ENCODE measurements at regions not wholly inside any gene's neighbourhood (a gene's known extent, or its start where the extent isn't known, plus 50 kb on each side); places are given as distances from the start of the nearest gene placed in this dataset.

DNA sequence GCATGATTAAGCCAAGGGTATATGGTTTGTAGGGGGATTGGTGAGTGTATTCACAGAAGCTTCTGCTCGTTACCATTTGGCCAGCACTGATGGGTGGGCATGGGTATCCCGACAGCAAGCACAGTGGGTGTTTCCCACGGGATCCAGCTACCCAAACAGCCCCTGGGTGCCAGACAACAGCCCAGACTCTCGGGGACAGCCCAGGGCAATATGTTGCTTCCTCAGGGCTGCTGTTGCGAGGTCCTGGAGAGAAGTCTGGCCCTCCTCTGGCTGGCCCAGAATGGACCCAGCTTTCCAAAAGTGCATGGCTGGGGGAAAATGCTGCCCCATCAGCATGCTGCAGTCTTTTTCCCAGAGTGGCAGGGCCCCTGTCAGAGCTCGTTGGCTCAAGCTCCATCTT lies 247.0 kb downstream of the IRX1 start:
- intact Hi-C loops (cut with DNase I) = no loop called here
- DNase-seq = no peak
- 62 to 81% methylated on average over 5 of the region's 6 CpGs for WGBS, 2 donors
- Histone ChIP-seq H3K36me3 (no peaks in the 10 kb centered on the region), H3K4me3 (replicated peaks in 1 of 3) (no peak overlapping the region), H3K27me3 (no peaks in the 10 kb centered on the region), H3K27ac (no peak overlapping the region), H3K4me1 (peaks cover 12 to 19% of the 10 kb centered on the region in 2 donors), H3K9me3 (no peaks in the 10 kb centered on the region)
- TF ChIP-seq POLR2A (IDR thresholded peaks at IDR 0.05) (no peak), CTCF (IDR thresholded peaks at IDR 0.05) (no peak)

DNA sequence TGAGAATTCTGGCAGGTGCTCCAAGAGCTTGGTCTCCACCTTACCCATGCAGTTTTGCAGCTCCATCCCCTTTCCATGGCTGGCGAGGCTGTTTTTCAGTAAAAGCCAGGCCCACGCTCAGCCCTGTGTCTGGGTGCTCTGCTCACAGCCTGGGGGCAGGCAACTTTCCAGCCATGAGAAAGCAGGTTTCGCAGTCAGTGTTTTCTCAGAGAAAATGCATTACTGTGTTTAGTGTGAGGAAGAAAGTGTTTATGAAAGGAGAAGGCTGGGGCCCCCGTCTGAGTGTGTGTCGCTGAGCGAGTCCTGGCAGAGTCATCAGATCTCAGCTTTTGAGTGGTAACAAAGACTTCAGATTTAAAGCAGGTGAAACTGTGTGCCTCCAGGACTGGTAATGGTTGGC lies 248.1 kb downstream of the IRX1 start:
- peak overlapping the region in 1 of 3 donors; percentile 6 for H3K27ac ChIP-seq
- TF ChIP-seq POLR2A (IDR thresholded peaks at IDR 0.05) (no peak), CTCF (IDR thresholded peaks at IDR 0.05) (no peak)
- DNase-seq = peak; percentile 60 to 64
- H3K9me3 ChIP-seq = no peaks in the 10 kb centered on the region
- no peaks in the 10 kb centered on the region for H3K27me3 ChIP-seq
- H3K4me3 ChIP-seq (replicated peaks in 1 of 3) = no peak overlapping the region
- H3K36me3 ChIP-seq = no peaks in the 10 kb centered on the region
- intact Hi-C loops (cut with DNase I) = no loop called here
- WGBS, 2 donors = 32 to 43% methylated on average over 6 of the region's 6 CpGs
- peaks cover 12 to 19% of the 10 kb centered on the region in 2 donors for H3K4me1 ChIP-seq

GRCh38 chr5:3844266-3844665 lies 248.6 kb downstream of the IRX1 start:
- Histone ChIP-seq H3K27ac (no peak overlapping the region), H3K9me3 (no peaks in the 10 kb centered on the region)
- WGBS, 2 donors = 61 to 70% methylated on average over 7 of the region's 7 CpGs

DNA sequence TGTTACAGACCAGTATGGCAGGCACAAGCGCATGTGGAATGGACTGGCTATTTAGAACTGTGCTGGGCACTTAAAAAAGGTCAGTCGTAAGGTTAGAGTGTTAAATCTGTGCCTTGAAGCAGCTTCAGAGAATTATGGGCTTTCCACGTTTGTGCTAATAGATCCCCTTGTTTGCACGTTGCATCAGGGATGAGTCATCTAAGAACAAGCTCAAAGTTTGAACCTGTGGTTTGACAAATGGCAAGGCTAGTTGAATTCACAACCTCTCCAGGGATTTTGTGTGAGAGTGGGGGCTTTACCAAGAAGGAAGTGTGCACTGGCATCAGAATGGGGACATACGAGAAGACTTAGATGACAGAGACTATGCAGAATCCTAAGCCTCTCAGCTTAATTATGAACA lies 249.6 kb downstream of the IRX1 start:
- no peaks in the 10 kb centered on the region for H3K9me3 ChIP-seq
- WGBS, 2 donors = 70 to 92% methylated on average over 5 of the region's 5 CpGs
- H3K36me3 ChIP-seq = no peaks in the 10 kb centered on the region
- no peak for DNase-seq
- H3K4me1 ChIP-seq = peaks cover 12 to 19% of the 10 kb centered on the region in 2 donors
- H3K27me3 ChIP-seq = no peaks in the 10 kb centered on the region
- intact Hi-C loops (cut with DNase I) = no loop called here
- TF ChIP-seq CTCF (IDR thresholded peaks at IDR 0.05) = no peak
- no peak for TF ChIP-seq POLR2A (IDR thresholded peaks at IDR 0.05)
- H3K4me3 ChIP-seq (replicated peaks in 1 of 3) = no peak overlapping the region
- no peak overlapping the region for H3K27ac ChIP-seq

More at GRCh38 chr5:3844266-3844665, 248.6 kb downstream of the IRX1 start:
- Histone ChIP-seq H3K4me3 (replicated peaks in 1 of 3) (no peak overlapping the region), H3K27me3 (no peaks in the 10 kb centered on the region), H3K4me1 (peaks cover 12 to 19% of the 10 kb centered on the region in 2 donors), H3K36me3 (no peaks in the 10 kb centered on the region)
- DNase-seq = no peak
- TF ChIP-seq POLR2A (IDR thresholded peaks at IDR 0.05) (no peak), CTCF (IDR thresholded peaks at IDR 0.05) (no peak)
- intact Hi-C loops (cut with DNase I) = no loop called here

DNA sequence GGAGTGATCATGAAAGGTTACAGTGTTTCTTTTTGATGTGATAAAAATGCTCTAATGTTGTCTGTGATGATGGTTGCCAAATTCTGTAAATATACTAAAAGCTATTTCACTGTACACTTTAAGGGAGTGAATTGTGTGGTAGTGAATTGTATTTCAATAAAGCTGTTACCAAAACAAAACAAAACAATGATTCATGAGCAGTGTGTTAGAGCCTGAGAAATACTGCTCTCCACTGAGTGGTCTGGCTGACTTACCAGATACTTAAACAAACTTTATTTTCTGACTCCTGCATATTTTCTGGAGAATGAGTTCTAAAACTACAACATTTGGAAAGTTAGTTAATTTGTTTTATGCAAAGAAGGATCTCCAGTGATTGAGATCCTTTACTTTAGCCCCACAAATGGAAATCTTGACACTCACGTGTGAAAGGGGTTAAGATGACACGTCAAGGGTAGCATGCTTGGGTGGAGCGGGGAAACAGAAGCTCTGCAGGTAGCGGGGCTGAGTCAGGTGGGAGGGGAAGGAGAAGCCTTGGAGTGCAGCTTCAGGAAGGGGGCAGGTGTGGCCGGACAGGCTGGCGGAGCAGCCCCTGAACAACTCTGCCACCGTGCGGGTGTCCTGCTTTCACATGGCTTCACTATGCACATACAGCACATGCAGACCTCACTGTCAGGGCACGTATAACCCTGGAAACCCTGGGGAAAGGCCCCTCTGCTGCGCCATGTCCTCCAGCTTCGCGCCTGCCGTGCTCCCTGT lies 256.7 kb downstream of the IRX1 start:
- Histone ChIP-seq H3K36me3 (no peaks in the 10 kb centered on the region), H3K9me3 (no peaks in the 10 kb centered on the region), H3K4me1 (no peaks in the 10 kb centered on the region), H3K4me3 (replicated peaks in 1 of 3) (no peak overlapping the region), H3K27me3 (no peaks in the 10 kb centered on the region), H3K27ac (no peak overlapping the region)
- peak; percentile 32 to 37 for DNase-seq
- peak in 3 of 6 experiments; percentile 8 to 19 (median 18) for TF ChIP-seq CTCF (IDR thresholded peaks at IDR 0.05)
- no peak for TF ChIP-seq POLR2A (IDR thresholded peaks at IDR 0.05)
- intact Hi-C loops (cut with DNase I) = no loop called here
- WGBS, 2 donors = 36 to 53% methylated on average over 12 of the region's 13 CpGs

All from thyroid gland (tissue), 4 donors.